ENCODE measurements at regions not wholly inside any gene's neighbourhood (a gene's known extent, or its start where the extent isn't known, plus 50 kb on each side); places are given as distances from the start of the nearest gene placed in this dataset.

- TF ChIP-seq ZFX (IDR thresholded peaks at IDR 0.05; ENCODE audit: borderline replicate concordance) = no peak
- no peak for TF ChIP-seq CTCF (IDR thresholded peaks at IDR 0.05)
- no peak overlapping the region for H3K27ac ChIP-seq
Measured at GRCh38 chr5:165351342-165351741, 1845.9 kb downstream of the MAT2B start.

- no peak overlapping the region for H3K27ac ChIP-seq
- TF ChIP-seq ZFX (IDR thresholded peaks at IDR 0.05; ENCODE audit: borderline replicate concordance) (no peak), CTCF (IDR thresholded peaks at IDR 0.05) (no peak)
Measured at GRCh38 chr5:165360366-165360765, 1854.9 kb downstream of the MAT2B start.

- no peak overlapping the region for H3K27ac ChIP-seq
- TF ChIP-seq CTCF (IDR thresholded peaks at IDR 0.05) = no peak
- TF ChIP-seq ZFX (IDR thresholded peaks at IDR 0.05; ENCODE audit: borderline replicate concordance) = no peak
Measured at GRCh38 chr5:165360784-165361542, 1855.5 kb downstream of the MAT2B start.

- TF ChIP-seq CTCF (IDR thresholded peaks at IDR 0.05) (no peak), ZFX (IDR thresholded peaks at IDR 0.05; ENCODE audit: borderline replicate concordance) (no peak)
- no peak overlapping the region for H3K27ac ChIP-seq
Measured at GRCh38 chr5:165370233-165370632, 1864.8 kb downstream of the MAT2B start.

- TF ChIP-seq CTCF (IDR thresholded peaks at IDR 0.05) (no peak), ZFX (IDR thresholded peaks at IDR 0.05; ENCODE audit: borderline replicate concordance) (no peak)
- H3K27ac ChIP-seq = no peak overlapping the region
Measured at GRCh38 chr5:165370794-165371193, 1865.4 kb downstream of the MAT2B start.

- TF ChIP-seq CTCF (IDR thresholded peaks at IDR 0.05) (no peak), ZFX (IDR thresholded peaks at IDR 0.05; ENCODE audit: borderline replicate concordance) (no peak)
- H3K27ac ChIP-seq = no peak overlapping the region
Measured at GRCh38 chr5:165375201-165375600, 1869.8 kb downstream of the MAT2B start.

GRCh38 chr5:165393839-165394238, 1888.4 kb downstream of the MAT2B start:
- no peak overlapping the region for H3K27ac ChIP-seq
- TF ChIP-seq CTCF (IDR thresholded peaks at IDR 0.05) = no peak
- no peak for TF ChIP-seq ZFX (IDR thresholded peaks at IDR 0.05; ENCODE audit: borderline replicate concordance)
